ENCODE measurements at regions not wholly inside any gene's neighbourhood (a gene's known extent, or its start where the extent isn't known, plus 50 kb on each side); places are given as distances from the start of the nearest gene placed in this dataset.
A peak's percentile ranks its signal among the peaks of the same experiment; 100 is the strongest.
"Not testable (repeated sequence)": the region's sequence is repeated elsewhere in the genome, so short reads cannot be mapped to it uniquely, and the experiment has no call there.

GRCh38 chr5:39779831-39780230, 355.1 kb upstream of the DAB2 start:
- no peak for DNase-seq

GRCh38 chr5:39775797-39776365, 351.1 kb upstream of the DAB2 start:
- no peak for DNase-seq

- peak in 1 of 2 experiments; percentile 33 for DNase-seq
Measured at GRCh38 chr5:39775086-39775796, 350.5 kb upstream of the DAB2 start.

GRCh38 chr5:39774605-39775004, 349.8 kb upstream of the DAB2 start:
- no peak for DNase-seq

- no peak for DNase-seq
Measured at GRCh38 chr5:39772307-39772706, 347.5 kb upstream of the DAB2 start.

GRCh38 chr5:39767916-39768315, 343.1 kb upstream of the DAB2 start:
- no peak for DNase-seq

GRCh38 chr5:39765366-39765765, 340.6 kb upstream of the DAB2 start:
- no peak for DNase-seq

- no peak for DNase-seq
Measured at GRCh38 chr5:39762761-39763160, 338.0 kb upstream of the DAB2 start.

- no peak for DNase-seq
Measured at GRCh38 chr5:39761199-39761950, 336.6 kb upstream of the DAB2 start.

GRCh38 chr5:39760385-39761198, 335.8 kb upstream of the DAB2 start:
- DNase-seq = peak; percentile 10 to 71

- no peak for DNase-seq
Measured at GRCh38 chr5:39759701-39760100, 334.9 kb upstream of the DAB2 start.

GRCh38 chr5:39758426-39758825, 333.6 kb upstream of the DAB2 start:
- no peak for DNase-seq

- no peak for DNase-seq
Measured at GRCh38 chr5:39757131-39757530, 332.4 kb upstream of the DAB2 start.

- DNase-seq = peak; percentile 30 to 86
Measured at GRCh38 chr5:39755986-39756385, 331.2 kb upstream of the DAB2 start.

GRCh38 chr5:39755452-39755851, 330.7 kb upstream of the DAB2 start:
- DNase-seq = no peak

- not testable (repeated sequence) for DNase-seq
Measured at GRCh38 chr5:39753747-39754146, 329.0 kb upstream of the DAB2 start.

GRCh38 chr5:39750661-39751060, 325.9 kb upstream of the DAB2 start:
- DNase-seq = no peak

- DNase-seq = no peak
Measured at GRCh38 chr5:39742916-39743315, 318.1 kb upstream of the DAB2 start.

- DNase-seq = no peak
Measured at GRCh38 chr5:39740404-39740803, 315.6 kb upstream of the DAB2 start.

- DNase-seq = no peak
Measured at GRCh38 chr5:39732166-39732565, 307.4 kb upstream of the DAB2 start.

- DNase-seq = no peak
Measured at GRCh38 chr5:39730699-39731098, 305.9 kb upstream of the DAB2 start.

- no peak for DNase-seq
Measured at GRCh38 chr5:39730006-39730405, 305.2 kb upstream of the DAB2 start.

GRCh38 chr5:39726467-39726866, 301.7 kb upstream of the DAB2 start:
- DNase-seq = no peak
